Fibroblast of lung (primary cell): ENCODE measurements at regions not wholly inside any gene's neighbourhood (a gene's known extent, or its start where the extent isn't known, plus 50 kb on each side); places are given as distances from the start of the nearest gene placed in this dataset.

Experiments used
- EZH2 ChIP-seq: IDR thresholded peaks from 2 replicates; pipeline ENCODE4 v1.5.1; 2012; ENCODE audit warnings: low read length, control low read depth, mild to moderate bottlenecking; ENCODE audit errors: missing control alignments
- TF ChIP-seq, protein P1 (sequence below), 2 donors: IDR thresholded peaks in 1 of 2; conservative IDR thresholded peaks in 1 of 2; 1 replicate in 1 of 2; 2 replicates in 1 of 2; pipeline ENCODE4 v1.5.1; 2011 to 2012; ENCODE audit warnings: low read length in 2 of 2, control low read depth in 1 of 2, inconsistent platforms in 1 of 2, low read depth in 1 of 2, mild to moderate bottlenecking in 1 of 2

DNA sequence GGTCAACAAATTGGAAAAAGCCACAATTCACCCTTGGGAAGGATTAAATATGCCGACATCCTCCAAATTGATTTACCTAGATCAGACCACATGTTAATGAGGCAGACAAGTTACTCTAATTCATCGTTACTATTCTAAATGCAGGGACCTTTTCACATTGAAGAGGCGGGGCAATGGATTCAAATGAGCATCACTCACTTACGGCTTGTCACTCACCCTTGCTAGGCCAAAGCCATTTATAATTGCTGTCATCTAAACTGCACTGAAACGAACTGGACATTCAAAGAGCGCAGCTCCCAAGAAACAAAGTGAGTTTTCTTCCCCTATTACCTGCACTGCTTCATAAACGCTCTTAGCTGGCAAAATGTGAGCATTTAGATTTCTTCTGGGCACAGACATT lies 313.9 kb downstream of the WDR72 start:
- TF ChIP-seq, protein P1, sequence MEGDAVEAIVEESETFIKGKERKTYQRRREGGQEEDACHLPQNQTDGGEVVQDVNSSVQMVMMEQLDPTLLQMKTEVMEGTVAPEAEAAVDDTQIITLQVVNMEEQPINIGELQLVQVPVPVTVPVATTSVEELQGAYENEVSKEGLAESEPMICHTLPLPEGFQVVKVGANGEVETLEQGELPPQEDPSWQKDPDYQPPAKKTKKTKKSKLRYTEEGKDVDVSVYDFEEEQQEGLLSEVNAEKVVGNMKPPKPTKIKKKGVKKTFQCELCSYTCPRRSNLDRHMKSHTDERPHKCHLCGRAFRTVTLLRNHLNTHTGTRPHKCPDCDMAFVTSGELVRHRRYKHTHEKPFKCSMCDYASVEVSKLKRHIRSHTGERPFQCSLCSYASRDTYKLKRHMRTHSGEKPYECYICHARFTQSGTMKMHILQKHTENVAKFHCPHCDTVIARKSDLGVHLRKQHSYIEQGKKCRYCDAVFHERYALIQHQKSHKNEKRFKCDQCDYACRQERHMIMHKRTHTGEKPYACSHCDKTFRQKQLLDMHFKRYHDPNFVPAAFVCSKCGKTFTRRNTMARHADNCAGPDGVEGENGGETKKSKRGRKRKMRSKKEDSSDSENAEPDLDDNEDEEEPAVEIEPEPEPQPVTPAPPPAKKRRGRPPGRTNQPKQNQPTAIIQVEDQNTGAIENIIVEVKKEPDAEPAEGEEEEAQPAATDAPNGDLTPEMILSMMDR (conservative IDR thresholded peaks at IDR 0.05 in 1 of 2, IDR thresholded peaks at IDR 0.05 in 1 of 2; ENCODE audit: low read depth in 1 of 2, low read length in 2 of 2): no peak
- no peak for TF ChIP-seq EZH2
